Right renal pelvis (tissue), 4 donors: ENCODE measurements at regions not wholly inside any gene's neighbourhood (a gene's known extent, or its start where the extent isn't known, plus 50 kb on each side); places are given as distances from the start of the nearest gene placed in this dataset.
A peak's percentile ranks its signal among the peaks of the same experiment; 100 is the strongest.
"Not testable (repeated sequence)": the region's sequence is repeated elsewhere in the genome, so short reads cannot be mapped to it uniquely, and the experiment has no call there.

ENCODE experiments used
- DNase-seq, 4 donors: peaks; one replicate each; pipeline ENCODE4 v3.0.0-alpha.2; 2013; ENCODE audit warnings: low read depth in 4 of 4, low spot score in 3 of 4, missing footprints in 1 of 4

DNA sequence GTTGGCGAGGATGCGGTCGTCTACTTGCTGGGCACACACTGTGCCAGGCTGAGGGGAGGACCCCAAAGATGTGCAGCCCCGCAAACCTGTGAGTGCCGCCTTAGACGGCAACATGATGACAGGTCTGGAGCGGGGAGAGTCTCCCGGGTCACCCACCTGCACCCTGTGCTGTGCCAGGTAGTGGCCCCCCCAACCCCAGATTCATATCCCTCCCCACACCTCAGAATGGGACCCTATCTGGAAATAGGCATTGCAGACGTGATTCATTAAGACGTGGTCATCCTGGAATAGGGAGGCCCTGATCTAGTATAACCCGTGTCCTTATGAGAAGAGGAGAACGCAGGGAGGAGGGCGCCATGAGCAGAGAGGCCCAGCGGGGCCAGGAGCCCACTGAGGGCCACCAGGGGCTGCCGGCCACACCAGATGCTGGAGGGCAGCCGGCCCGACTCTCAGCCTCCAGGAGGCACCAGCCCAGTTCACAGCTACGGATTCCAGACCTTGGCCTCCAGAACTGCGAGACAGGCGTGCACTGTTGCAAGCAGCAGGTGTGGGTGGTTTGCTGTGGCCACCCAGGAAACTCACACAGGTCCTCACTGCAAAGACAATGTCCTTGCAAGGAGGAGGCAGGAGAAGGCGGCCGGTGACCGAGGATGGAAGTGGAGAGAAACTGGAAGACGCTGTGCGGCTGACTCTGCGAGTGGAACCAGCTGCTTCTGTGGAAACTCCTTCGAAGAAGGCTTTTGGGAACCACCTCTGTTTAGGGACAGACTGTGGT, 131.9 kb upstream of the LPCAT1 start:
- DNase-seq: no peak

DNA sequence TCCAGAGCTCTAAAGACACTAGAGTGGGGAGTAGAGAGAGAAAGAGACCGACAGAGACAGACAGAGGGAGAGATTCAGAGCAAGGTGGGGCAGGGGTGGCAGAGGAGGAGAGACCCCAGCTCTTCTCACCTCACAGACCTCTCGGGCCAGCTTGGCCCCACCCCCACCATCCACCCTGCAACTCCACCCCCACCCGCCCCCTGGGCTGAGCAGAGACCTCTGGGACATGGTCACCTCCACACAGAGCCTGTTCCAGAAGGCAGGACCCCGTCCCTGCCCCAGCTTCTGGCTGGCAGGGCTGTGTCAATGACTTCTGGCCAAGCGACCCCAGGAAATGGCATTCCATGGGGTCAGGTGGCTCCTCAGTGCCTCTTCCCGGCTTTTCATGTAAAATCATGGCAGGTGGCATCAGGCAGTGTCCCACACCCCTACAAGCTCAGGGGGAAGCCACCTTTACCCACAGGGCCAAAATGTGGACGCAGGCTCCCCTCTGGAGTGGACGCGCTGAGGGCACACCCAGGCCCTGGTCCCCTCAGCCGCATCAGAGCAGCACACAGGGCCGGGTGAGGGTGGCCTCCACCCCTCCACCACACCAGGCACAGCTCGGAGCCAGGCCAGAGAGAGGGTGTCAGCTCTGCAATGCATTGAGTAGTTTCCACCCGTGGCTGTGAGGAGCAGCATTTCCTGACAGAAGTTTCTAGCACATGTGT, 131.2 kb upstream of the LPCAT1 start:
- DNase-seq: no peak

DNA sequence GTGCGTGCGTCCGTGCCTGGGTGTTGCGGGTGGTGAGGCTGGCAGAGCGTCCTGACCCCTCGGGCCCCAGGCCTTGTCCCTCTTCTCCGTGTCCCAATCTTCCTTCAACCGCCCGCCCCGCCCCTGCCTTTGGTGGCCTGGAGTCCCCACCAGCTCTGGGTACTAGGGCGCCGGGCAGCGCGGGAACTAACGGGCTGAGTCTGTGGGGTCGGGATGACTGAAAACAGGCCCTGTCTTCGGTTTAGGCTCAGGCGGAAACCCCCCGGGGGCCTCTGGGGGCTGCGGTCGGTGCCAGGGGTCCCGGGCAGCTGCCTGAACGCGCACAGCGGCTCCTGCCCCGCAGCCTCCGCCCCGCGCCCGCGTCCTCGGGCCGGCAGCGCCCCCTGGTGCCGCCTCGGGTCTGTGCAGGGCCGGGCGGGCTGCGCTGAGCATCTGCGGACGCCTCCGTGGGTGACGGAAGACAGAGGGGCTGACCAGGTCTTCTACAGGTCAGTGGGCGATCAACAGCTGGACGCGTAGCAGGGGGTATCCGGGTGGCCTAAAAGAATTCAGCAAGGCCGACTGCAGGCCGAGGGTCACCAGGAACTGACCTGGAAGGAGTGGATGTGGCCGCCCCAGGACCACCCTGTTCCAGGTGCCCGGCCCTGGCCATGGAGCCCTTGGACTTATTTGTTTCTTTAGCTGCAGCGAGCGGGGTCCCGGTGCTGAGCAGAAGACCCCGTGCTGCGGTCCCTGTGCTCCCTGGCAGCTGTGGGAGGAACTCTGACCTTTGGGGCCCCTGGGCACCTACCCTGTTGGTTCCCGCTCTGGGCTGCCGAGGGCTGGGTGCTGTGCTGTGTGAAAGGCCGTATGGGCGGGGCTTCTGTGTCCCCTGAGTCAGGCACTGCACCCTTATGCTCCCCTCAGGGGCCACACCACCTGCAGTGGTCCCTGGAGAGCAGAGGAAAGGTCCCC, 130.2 kb upstream of the LPCAT1 start:
- not testable (repeated sequence) for DNase-seq

- no peak for DNase-seq
Observed at GRCh38 chr5:1652873-1653697, 129.3 kb upstream of the LPCAT1 start.

- no peak for DNase-seq
Observed at GRCh38 chr5:1651971-1652872, 128.5 kb upstream of the LPCAT1 start.

DNA sequence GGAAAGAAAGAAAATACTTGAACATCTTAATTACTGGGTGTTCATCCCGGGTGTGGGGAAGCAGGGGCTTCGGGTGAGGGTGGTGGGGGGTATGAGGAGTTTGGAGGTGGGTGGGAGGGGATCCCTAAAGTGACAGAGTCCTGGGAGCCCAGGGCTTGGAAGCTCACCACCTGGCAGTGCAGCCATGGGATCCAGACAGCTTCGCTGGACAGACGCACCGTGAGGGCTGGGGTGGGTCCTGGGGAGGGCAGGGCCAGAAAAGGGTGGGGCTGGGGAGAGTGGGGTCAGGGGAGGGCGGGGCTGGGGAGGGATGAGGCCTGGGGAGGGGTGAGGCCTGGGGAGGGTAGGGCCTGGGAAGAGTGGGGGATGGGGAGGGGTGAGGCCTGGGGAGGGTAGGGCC, 127.5 kb upstream of the LPCAT1 start:
- DNase-seq: no peak

GRCh38 chr5:1649554-1649953, 125.8 kb upstream of the LPCAT1 start:
- no peak for DNase-seq

DNA sequence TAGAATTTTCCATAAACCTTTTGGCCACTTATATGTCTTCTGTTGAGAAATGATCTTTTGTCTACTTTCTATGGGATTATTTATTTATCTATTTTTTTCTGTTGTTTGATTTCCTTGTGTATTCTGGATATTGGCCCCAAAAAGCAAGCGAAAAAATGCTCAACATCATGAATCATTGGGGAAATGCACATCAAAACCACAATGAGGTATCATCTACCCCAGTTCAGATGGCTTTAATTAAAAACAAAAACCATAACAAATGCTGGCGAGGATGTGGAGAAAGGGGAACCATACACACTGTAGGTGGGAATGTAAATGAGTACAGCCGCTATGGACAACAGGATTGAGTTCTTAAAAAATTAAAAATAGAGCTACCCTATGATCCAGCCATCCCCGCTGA, 125.0 kb upstream of the LPCAT1 start:
- no peak for DNase-seq

DNA sequence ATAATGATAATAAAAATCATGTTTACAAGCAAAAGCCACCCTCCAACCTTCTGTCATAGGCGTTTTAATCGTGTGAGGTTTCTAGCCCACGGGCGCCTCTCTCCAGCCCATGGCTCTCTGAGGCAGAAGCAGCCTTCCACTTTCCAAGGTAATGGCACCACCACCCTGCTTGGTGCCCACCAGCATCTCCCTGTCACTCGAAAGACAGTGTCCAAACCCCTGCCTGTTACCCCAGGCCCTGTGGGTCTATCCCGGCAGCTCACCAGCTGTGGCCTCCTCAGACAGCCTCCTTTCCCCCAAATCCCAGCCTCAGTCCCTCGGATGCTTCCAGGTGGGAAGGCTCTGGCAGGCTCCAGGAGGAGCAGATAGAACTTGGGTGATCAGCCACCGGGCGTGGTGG, 123.8 kb upstream of the LPCAT1 start:
- no peak for DNase-seq

DNA sequence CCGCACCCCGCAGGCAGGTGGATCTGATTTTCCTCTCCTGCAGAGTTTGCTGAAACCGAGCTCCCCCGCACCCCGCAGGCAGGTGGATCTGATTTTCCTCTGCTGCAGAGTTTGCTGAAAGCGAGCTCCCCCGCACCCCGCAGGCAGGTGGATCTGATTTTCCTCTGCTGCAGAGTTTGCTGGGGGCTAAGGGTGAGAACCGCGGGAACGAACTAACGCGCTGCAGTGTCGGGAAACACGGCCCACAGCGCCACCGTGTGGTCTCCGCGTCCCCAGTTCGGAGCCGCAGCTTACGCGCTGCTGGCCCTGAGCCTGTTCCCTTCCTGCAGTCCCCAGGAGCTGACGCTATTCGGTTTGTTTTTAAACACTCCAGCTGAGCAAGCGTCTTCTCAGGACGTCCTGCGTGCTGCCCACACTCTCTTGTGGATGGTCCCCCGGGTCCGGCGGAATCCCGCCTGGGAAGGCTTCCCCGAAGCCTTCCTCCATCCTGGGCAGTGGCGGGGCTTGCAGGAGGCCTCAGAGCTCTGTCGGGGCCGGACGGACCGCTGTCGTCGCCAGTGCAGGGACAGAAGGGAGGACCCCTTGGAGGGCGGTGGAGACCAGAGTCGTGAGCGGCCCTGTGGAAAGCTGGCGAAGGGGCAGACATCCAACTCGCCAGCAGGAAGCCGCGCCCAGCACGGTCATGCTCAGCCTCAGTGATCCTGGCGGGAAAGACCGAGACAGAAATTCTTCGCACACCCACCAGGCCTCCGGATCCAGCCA, 121.2 kb upstream of the LPCAT1 start:
- DNase-seq: peak; percentile 79 to 85 (median 81)

DNA sequence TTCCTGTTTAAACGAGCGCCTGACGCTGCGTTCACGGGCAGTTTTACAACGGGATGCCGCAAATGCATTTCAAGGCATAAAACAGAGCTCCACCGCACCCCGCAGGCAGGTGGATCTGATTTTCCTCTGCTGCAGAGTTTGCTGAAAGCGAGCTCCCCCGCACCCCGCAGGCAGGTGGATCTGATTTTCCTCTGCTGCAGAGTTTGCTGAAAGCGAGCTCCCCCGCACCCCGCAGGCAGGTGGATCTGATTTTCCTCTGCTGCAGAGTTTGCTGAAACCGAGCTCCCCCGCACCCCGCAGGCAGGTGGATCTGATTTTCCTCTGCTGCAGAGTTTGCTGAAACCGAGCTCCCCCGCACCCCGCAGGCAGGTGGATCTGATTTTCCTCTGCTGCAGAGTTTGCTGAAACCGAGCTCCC, 120.6 kb upstream of the LPCAT1 start:
- not testable (repeated sequence) for DNase-seq

- DNase-seq: no peak
Observed at GRCh38 chr5:1643651-1644392, 120.1 kb upstream of the LPCAT1 start.

DNA sequence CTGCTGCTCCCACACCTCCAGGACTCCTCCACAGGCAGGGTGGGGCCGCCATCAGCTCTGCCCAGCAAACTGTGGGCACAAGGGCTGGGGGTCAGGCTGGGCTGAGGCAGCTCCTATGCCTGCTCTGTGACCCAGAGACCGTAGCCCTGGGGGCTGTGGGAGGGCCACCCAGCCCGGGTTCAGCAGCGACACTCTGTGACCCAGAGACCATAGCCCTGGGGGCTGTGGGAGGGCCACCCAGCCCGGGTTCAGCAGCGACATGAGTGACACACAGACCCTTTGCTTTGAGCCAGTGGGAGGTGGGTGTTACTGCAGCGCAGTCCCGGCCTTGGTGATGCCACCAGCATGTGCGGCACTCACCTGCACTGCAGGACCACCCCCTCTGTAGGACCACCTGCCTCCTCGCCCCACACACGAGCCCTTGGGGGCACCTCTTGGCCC, 118.9 kb upstream of the LPCAT1 start:
- DNase-seq: no peak

- no peak for DNase-seq
Observed at GRCh38 chr5:1642221-1642620, 118.5 kb upstream of the LPCAT1 start.

GRCh38 chr5:1641560-1642166, 117.9 kb upstream of the LPCAT1 start:
- peak; percentile 68 to 87 (median 81) for DNase-seq

DNA sequence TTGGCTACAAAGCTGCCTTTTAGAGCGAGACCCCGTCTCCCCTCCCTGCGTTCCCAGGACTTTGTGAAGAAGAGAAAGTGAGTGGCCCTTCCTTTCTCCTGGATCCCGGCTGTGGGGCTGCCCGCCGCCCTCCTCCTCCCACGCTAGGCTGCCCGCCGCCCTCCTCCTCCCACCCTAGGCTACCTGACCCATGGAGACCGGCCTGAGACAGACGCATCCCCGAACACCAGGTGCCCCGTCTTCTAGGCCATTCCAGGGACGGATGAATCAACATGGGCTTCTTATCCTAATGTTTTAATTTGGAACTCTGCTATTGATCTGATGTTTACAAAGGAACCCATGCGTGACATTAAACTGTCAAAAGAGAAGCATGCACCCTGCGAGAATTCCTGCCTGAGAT, 117.3 kb upstream of the LPCAT1 start:
- DNase-seq: no peak

DNA sequence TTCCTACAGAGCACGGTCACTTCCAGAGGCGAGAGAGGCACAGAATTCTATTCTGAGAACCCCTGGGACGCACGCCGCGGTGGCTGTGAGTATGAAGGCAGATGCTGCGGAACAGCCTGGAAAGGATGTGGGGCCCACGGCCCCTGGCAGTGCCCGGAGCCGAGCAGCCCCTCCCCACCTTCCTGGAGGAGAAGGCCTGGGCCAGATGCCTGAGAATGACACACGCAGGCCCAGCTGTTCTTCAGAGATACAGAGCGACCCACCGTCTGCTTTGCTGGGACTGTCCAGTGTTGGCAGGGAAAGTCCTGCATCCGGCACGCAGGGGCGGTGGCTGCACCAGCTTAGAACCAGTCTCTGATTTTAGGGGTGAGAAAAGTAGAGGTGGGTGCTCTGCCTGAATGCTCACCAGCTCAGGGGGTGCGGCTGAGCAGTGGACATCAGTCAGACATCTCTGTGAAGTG, 116.7 kb upstream of the LPCAT1 start:
- DNase-seq: no peak
